Right lobe of liver (tissue), 6 donors: ENCODE measurements at regions not wholly inside any gene's neighbourhood (a gene's known extent, or its start where the extent isn't known, plus 50 kb on each side); places are given as distances from the start of the nearest gene placed in this dataset.
A peak's percentile ranks its signal among the peaks of the same experiment; 100 is the strongest.

Source experiments
- ATAC-seq, 4 donors: fragments of 200-7000 bp; cut with Tn5 transposase; one replicate each; pipeline ENCODE4 v1.9.1; 2020; ENCODE audit warnings: mild to moderate bottlenecking in 4 of 4, moderate library complexity in 4 of 4
- DNase-seq, 3 donors: peaks; one replicate each; pipeline ENCODE4 v3.0.0-alpha.2; 2020
- H3K27ac ChIP-seq, 3 donors: fragments of 200-600 bp; one replicate each; pipeline ENCODE4 v1.8.0; 2022
- H3K27me3 ChIP-seq, 2 donors: fragments of 200-600 bp; one replicate each; pipeline ENCODE4 v1.8.0; 2022
- H3K36me3 ChIP-seq, 4 donors: fragments of 200-600 bp; sonication (generic) in 1 of 4; one replicate each; pipeline versions ENCODE4 v1.5.1 to v1.8.0; 2017 to 2022; ENCODE audit warnings: control low read depth in 1 of 4
- H3K4me1 ChIP-seq, 4 donors: fragments of 200-600 bp; sonication (generic) in 1 of 4; one replicate each; pipeline versions ENCODE4 v1.5.1 to v1.8.0; 2017 to 2022; ENCODE audit warnings: control low read depth in 1 of 4
- H3K4me3 ChIP-seq, 3 donors: fragments of 200-600 bp; one replicate each; pipeline ENCODE4 v1.8.0; 2022
- H3K9me3 ChIP-seq, 4 donors: fragments of 200-600 bp; sonication (generic) in 1 of 4; one replicate each; pipeline versions ENCODE4 v1.5.1 to v1.8.0; 2017 to 2022; ENCODE audit warnings: control low read depth in 1 of 4
- CTCF ChIP-seq, 4 donors: fragments of 200-600 bp in 3 of 4; fragments of 450-650 bp in 1 of 4; IDR thresholded peaks; one replicate each; pipeline versions ENCODE4 v1.5.1 to v1.8.0; 2016 to 2022; ENCODE audit warnings: antibody characterized with exemption in 4 of 4, mild to moderate bottlenecking in 2 of 4
- POLR2A ChIP-seq: fragments of 450-650 bp; IDR thresholded peaks from one replicate; pipeline ENCODE4 v1.6.1; 2017; ENCODE audit warnings: antibody characterized with exemption, mild to moderate bottlenecking
- WGBS: methylation state at CpG from one replicate; pipeline ENCODE4 v1.1.6; 2018; ENCODE audit warnings: low coverage, low lambda C conversion rate; ENCODE audit not compliant: insufficient coverage; ENCODE audit errors: missing lambda C conversion rate; 5-methylcytosine and 5-hydroxymethylcytosine counted together
- intact Hi-C, 2 donors: fragments of 100-400 bp; cut with DNase I; formaldehyde crosslinking; loops; one replicate each; pipeline versions ENCODE4 v1.11.2 to v1.14.1; 2022
- donor health status: DM: no; HTN: yes; CAD: no.
- donor health status: DM: no; HTN: no; CAD: no.
- donor health status: DM: no; HTN: no; CAD: no.
- donor health status: DM: no; HTN: yes; CAD: no.
- donor health status: DM: no; HTN: yes; CAD: no.

DNA sequence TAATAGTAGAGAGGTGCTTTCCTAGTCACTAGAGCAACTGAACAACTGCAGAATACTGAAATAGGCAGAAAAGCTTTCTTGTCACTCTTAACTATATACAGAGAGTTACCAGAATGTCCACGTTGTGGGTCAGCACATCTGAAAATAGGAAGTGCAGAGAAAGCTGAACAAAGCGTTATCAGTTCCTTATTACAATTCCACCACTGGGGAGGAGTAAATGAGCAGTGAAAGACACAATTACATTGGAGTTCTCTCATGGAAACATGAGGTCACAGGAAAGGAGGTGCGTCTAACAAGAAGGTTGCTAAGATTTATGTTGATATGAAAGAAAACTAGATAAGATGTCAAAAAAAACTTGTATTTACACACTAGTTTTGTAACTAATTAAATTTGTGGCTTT is 461.9 kb upstream of the COX7C start:
- DNase-seq (no peak), ATAC-seq (peak in 1 of 4 donors; percentile 45)
- Histone ChIP-seq H3K4me3 (no peak overlapping the region), H3K27me3 (no peaks in the 10 kb centered on the region), H3K27ac (no peak overlapping the region), H3K9me3 (no peaks in the 10 kb centered on the region), H3K4me1 (no peaks in the 10 kb centered on the region), H3K36me3 (no peaks in the 10 kb centered on the region)
- WGBS, result 19% methylated on average over 3 of the region's 3 CpGs
- TF ChIP-seq CTCF (IDR thresholded peaks at IDR 0.05) (no peak), POLR2A (no peak)
- intact Hi-C loops, result no loop called here

GRCh38 chr5:86170194-86170593 is 447.5 kb upstream of the COX7C start:
- DNase-seq (no peak), ATAC-seq (no peak)
- 32% methylated on average over 1 of the region's 1 CpG for WGBS
- Histone ChIP-seq H3K27me3 (no peaks in the 10 kb centered on the region), H3K4me3 (no peak overlapping the region), H3K27ac (no peak overlapping the region), H3K4me1 (no peaks in the 10 kb centered on the region), H3K36me3 (no peaks in the 10 kb centered on the region), H3K9me3 (no peaks in the 10 kb centered on the region)
- TF ChIP-seq CTCF (IDR thresholded peaks at IDR 0.05), result no peak
- TF ChIP-seq POLR2A, result no peak
- intact Hi-C loops, result no loop called here

GRCh38 chr5:86175224-86175623 is 442.5 kb upstream of the COX7C start:
- H3K27ac ChIP-seq, result no peak overlapping the region
- no peaks in the 10 kb centered on the region for H3K9me3 ChIP-seq
- H3K4me3 ChIP-seq, result no peak overlapping the region
- H3K36me3 ChIP-seq, result no peaks in the 10 kb centered on the region
- WGBS, result 25% methylated on average over 1 of the region's 1 CpG
- TF ChIP-seq POLR2A (no peak), CTCF (IDR thresholded peaks at IDR 0.05) (no peak)
- H3K4me1 ChIP-seq, result no peaks in the 10 kb centered on the region
- intact Hi-C loops, result no loop called here
- H3K27me3 ChIP-seq, result no peaks in the 10 kb centered on the region
- ATAC-seq (no peak), DNase-seq (no peak)

DNA sequence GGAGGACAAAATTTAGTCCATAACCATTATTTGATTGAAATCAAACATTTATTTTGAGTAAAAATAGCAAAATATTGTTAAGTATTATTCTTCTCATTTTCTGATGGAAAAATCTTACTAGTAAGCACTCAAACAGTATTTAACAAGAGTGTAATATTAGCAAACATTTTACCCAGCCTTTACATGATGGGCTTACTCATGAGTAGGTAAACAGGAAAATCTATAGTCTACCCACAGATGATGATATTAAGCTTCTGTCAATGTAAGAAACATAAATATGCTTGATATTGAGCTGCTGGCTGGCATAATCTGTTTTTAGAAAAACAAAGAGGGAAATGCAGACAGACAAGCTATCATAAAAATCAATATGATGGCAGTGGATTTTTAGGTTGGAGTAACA is 418.5 kb upstream of the COX7C start:
- Histone ChIP-seq H3K4me1 (no peaks in the 10 kb centered on the region), H3K9me3 (no peaks in the 10 kb centered on the region), H3K27ac (no peak overlapping the region), H3K36me3 (no peaks in the 10 kb centered on the region), H3K4me3 (no peak overlapping the region), H3K27me3 (no peaks in the 10 kb centered on the region)
- TF ChIP-seq POLR2A (no peak), CTCF (IDR thresholded peaks at IDR 0.05) (no peak)
- no peak for DNase-seq
- no peak for ATAC-seq
- intact Hi-C loops, result no loop called here

DNA sequence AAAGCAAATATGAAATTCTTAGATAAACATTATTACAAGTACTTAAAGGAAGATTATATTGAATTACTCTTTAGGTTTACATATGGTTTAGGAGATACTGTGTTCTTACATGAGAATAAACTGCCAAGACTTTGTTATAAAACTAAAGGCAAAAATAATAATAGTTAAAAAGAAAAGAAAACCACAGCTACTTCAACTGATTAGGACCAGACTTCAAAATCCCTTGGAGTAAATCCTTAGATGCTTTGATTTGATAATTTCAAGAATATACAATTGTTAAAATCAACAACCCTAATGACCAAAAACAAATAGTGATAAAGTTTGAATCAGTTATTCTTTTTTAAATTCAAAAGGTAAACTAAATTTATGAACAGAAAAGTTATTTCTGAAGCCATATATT is 389.6 kb upstream of the COX7C start:
- DNase-seq (no peak), ATAC-seq (no peak)
- no peak overlapping the region for H3K4me3 ChIP-seq
- intact Hi-C loops, result no loop called here
- no peak overlapping the region for H3K27ac ChIP-seq
- H3K4me1 ChIP-seq, result no peaks in the 10 kb centered on the region
- H3K36me3 ChIP-seq, result no peaks in the 10 kb centered on the region
- TF ChIP-seq POLR2A, result no peak
- TF ChIP-seq CTCF (IDR thresholded peaks at IDR 0.05), result no peak
- H3K27me3 ChIP-seq, result no peaks in the 10 kb centered on the region
- no peaks in the 10 kb centered on the region for H3K9me3 ChIP-seq
